Spinal cord (tissue), 9 donors: ENCODE measurements at regions not wholly inside any gene's neighbourhood (a gene's known extent, or its start where the extent isn't known, plus 50 kb on each side); places are given as distances from the start of the nearest gene placed in this dataset.

ENCODE experiments used
- DNase-seq, 6 donors: peaks; one replicate each; pipeline versions ENCODE4 v3.0.0 to v3.0.0-alpha.2; 2013 to 2015; ENCODE audit warnings: low spot score in 6 of 6, low read depth in 4 of 6
- H3K27ac ChIP-seq: one replicate; pipeline ENCODE4 v1.5.1; 2013; ENCODE audit warnings: low read depth, low read length, control low read depth
- H3K27me3 ChIP-seq: one replicate; pipeline ENCODE4 v1.6.1; 2013; ENCODE audit warnings: low read length; ENCODE audit not compliant: control insufficient read depth, insufficient read depth
- H3K36me3 ChIP-seq: one replicate; pipeline ENCODE4 v1.6.1; 2013; ENCODE audit warnings: low read length; ENCODE audit not compliant: control insufficient read depth, insufficient read depth
- H3K4me1 ChIP-seq: one replicate; pipeline ENCODE4 v1.6.1; 2013; ENCODE audit warnings: low read length; ENCODE audit not compliant: control insufficient read depth, insufficient read depth
- H3K4me3 ChIP-seq: one replicate; pipeline ENCODE4 v1.5.1; 2013; ENCODE audit warnings: low read depth, low read length, control low read depth
- H3K9me3 ChIP-seq: one replicate; pipeline ENCODE4 v1.6.1; 2013; ENCODE audit warnings: low read length; ENCODE audit not compliant: control insufficient read depth, insufficient read depth
- WGBS: methylation state at CpG from one replicate; pipeline ENCODE4 v1.1.5; 2013; ENCODE audit warnings: missing lambda C conversion rate; ENCODE audit not compliant: insufficient coverage; 5-methylcytosine and 5-hydroxymethylcytosine counted together
- donor health status: healthy.

- no peaks in the 10 kb centered on the region for H3K4me1 ChIP-seq
- H3K27ac ChIP-seq = no peak overlapping the region
- 91% methylated on average over 5 of the region's 5 CpGs for WGBS
- H3K27me3 ChIP-seq = no peaks in the 10 kb centered on the region
- no peak for DNase-seq
- no peak overlapping the region for H3K4me3 ChIP-seq
- H3K9me3 ChIP-seq = no peaks in the 10 kb centered on the region
- H3K36me3 ChIP-seq = no peaks in the 10 kb centered on the region
Measured at GRCh38 chr13:28563609-28564008, 68.7 kb upstream of the FLT1 start.

DNA sequence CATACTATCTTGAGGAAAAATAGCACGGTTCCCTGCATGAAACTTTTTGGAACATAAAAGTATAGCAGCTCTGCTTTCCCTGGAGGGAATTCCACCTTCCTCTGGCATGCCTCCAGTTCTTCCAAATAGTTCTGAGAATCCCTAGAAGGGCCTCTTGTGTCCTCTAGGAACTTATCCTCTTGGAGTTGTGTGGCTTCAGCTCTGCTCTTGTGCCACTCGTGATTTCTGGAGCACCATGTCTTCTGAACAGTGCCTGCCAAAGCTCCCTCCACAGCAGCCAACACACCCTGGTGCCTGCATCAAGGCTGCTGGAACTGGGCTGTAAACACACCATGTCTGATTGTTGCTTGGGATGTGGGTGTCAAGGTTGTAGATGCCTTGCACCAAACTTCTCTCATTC lies 65.7 kb upstream of the FLT1 start:
- no peak for DNase-seq
- Histone ChIP-seq H3K27me3 (no peaks in the 10 kb centered on the region), H3K4me3 (no peak overlapping the region), H3K4me1 (no peaks in the 10 kb centered on the region), H3K36me3 (no peaks in the 10 kb centered on the region), H3K9me3 (no peaks in the 10 kb centered on the region), H3K27ac (no peak overlapping the region)
- WGBS = 67% methylated on average over 2 of the region's 2 CpGs

GRCh38 chr13:28559636-28560259 lies 64.8 kb upstream of the FLT1 start:
- Histone ChIP-seq H3K4me1 (no peaks in the 10 kb centered on the region), H3K9me3 (no peaks in the 10 kb centered on the region), H3K4me3 (no peak overlapping the region), H3K27ac (no peak overlapping the region), H3K36me3 (no peaks in the 10 kb centered on the region), H3K27me3 (no peaks in the 10 kb centered on the region)
- WGBS = 86% methylated on average over 4 of the region's 8 CpGs
- no peak for DNase-seq

- no peak overlapping the region for H3K4me3 ChIP-seq
- no peaks in the 10 kb centered on the region for H3K9me3 ChIP-seq
- no peaks in the 10 kb centered on the region for H3K27me3 ChIP-seq
- no peaks in the 10 kb centered on the region for H3K4me1 ChIP-seq
- 41% methylated on average over 7 of the region's 8 CpGs for WGBS
- H3K36me3 ChIP-seq = no peaks in the 10 kb centered on the region
- DNase-seq = peak in 1 of 6 donors; percentile 8
- no peak overlapping the region for H3K27ac ChIP-seq
Measured at GRCh38 chr13:28558567-28558966, 63.6 kb upstream of the FLT1 start.

DNA sequence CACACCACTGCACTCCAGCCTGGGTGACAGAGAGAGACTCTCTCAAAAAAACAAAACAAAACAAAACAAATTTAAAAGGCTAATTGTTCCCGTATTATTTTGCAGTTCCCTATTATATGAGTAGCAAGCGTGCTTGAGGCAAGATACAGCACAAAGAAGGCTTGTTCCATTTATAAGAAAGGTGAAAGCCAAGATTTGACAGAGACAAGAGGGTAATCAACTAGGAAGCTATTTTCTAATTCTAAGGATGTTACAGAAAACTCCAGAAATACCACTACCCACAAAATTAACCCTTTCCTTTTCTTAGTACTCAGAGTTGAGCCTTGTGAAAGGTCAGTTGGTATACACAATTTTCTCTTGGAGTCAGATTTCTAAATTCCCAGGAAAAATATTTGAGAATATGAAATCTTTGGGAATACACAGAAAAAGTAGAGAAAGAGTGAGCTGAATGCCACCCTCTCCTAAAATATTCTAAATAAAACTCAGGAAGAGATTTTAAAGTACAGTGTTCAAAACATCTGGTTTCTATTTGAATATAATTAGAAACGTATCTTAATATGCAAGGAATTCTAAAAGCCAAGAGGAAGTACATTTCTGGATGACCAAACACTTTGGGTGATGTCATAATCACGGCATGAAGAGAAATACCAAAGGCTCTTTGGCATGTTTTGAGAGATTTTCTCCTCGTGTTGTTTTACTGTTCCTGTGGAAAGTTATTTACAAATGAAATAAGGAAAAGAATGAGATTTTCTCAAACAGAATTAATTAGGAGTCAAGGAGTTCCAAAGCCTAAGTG lies 63.0 kb upstream of the FLT1 start:
- Histone ChIP-seq H3K36me3 (no peaks in the 10 kb centered on the region), H3K9me3 (no peaks in the 10 kb centered on the region), H3K4me1 (no peaks in the 10 kb centered on the region), H3K4me3 (no peak overlapping the region), H3K27ac (no peak overlapping the region), H3K27me3 (no peaks in the 10 kb centered on the region)
- 82% methylated on average over 2 of the region's 5 CpGs for WGBS
- DNase-seq = no peak

GRCh38 chr13:28555096-28555495 lies 60.2 kb upstream of the FLT1 start:
- H3K9me3 ChIP-seq = no peaks in the 10 kb centered on the region
- H3K36me3 ChIP-seq = no peaks in the 10 kb centered on the region
- no CpG with 5 or more reads among the region's 7 CpGs for WGBS
- no peak overlapping the region for H3K27ac ChIP-seq
- DNase-seq = no peak
- no peaks in the 10 kb centered on the region for H3K27me3 ChIP-seq
- H3K4me3 ChIP-seq = no peak overlapping the region
- no peaks in the 10 kb centered on the region for H3K4me1 ChIP-seq

DNA sequence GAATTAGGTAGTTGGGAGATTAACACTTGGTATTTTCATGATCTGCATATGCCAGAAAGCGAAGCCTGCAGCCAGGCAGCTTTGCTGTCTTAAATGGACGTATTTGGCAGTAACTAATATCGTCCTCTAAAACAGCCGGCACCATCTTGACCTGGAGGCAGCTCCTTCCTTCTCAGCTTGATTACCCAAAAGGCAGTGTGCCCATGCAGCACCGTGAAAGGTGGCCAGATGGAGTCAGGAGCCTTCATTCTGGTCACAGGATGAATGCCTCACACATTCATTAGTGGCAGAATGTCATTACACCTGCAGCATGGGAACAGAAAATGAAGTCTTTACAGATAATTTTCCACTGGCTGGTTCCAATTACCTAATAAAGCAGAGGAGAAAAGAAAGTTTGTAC lies 59.0 kb upstream of the FLT1 start:
- no peak overlapping the region for H3K4me3 ChIP-seq
- no peak overlapping the region for H3K27ac ChIP-seq
- H3K36me3 ChIP-seq = no peaks in the 10 kb centered on the region
- WGBS = 74% methylated on average over 4 of the region's 5 CpGs
- no peaks in the 10 kb centered on the region for H3K4me1 ChIP-seq
- no peaks in the 10 kb centered on the region for H3K9me3 ChIP-seq
- no peak for DNase-seq
- no peaks in the 10 kb centered on the region for H3K27me3 ChIP-seq

DNA sequence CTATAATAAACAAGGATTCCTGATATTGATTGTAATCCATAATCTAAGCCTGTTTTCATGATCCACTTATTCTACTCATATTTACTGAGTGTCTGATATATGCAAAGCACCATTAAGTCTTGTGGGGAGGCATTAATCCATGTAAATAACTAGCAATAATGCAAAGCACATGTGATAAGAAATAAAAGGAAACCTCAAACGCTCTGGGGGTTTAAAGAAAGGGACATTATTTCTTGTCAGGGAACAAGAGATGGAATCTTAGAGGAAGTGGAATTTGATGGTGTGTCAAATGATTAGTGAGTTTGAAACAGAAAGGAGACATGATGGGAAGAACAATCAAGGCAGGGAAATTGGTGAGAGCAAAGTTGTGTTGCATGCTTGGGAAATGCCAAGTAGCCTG lies 57.4 kb upstream of the FLT1 start:
- Histone ChIP-seq H3K36me3 (no peaks in the 10 kb centered on the region), H3K9me3 (no peaks in the 10 kb centered on the region), H3K4me3 (no peak overlapping the region), H3K4me1 (no peaks in the 10 kb centered on the region), H3K27ac (no peak overlapping the region), H3K27me3 (no peaks in the 10 kb centered on the region)
- no peak for DNase-seq
- WGBS = 78% methylated on average over 1 of the region's 1 CpG

- no peak overlapping the region for H3K4me3 ChIP-seq
- no peaks in the 10 kb centered on the region for H3K27me3 ChIP-seq
- no peaks in the 10 kb centered on the region for H3K9me3 ChIP-seq
- WGBS = no CpG with 5 or more reads among the region's 2 CpGs
- no peak for DNase-seq
- no peaks in the 10 kb centered on the region for H3K4me1 ChIP-seq
- no peak overlapping the region for H3K27ac ChIP-seq
- no peaks in the 10 kb centered on the region for H3K36me3 ChIP-seq
Measured at GRCh38 chr13:28551498-28551895, 56.6 kb upstream of the FLT1 start.
